H1 (cell line): ENCODE measurements at regions not wholly inside any gene's neighbourhood (a gene's known extent, or its start where the extent isn't known, plus 50 kb on each side); places are given as distances from the start of the nearest gene placed in this dataset.

Source experiments
- ASH2L ChIP-seq: fragments of 200-600, 300-600 bp; sonication (generic); IDR thresholded peaks from one replicate; pipeline ENCODE4 v1.7.1; 2017; ENCODE audit warnings: low read length
- BACH1 ChIP-seq: IDR thresholded peaks from 2 replicates; pipeline ENCODE4 v1.6.1; 2012; ENCODE audit warnings: low read length, improper control_type of control experiment
- CBX5 ChIP-seq: fragments of 300-800, 300-1000 bp; sonication (generic); IDR thresholded peaks from 2 replicates; pipeline ENCODE4 v1.7.1; 2016; ENCODE audit warnings: antibody characterized with exemption, low read length, low read depth
- CHD2 ChIP-seq: IDR thresholded peaks from 2 replicates; pipeline ENCODE4 v1.6.1; 2012; ENCODE audit warnings: low read length, improper control_type of control experiment
- CTBP2 ChIP-seq: IDR thresholded peaks from 2 replicates; pipeline ENCODE4 v1.7.0; 2011; ENCODE audit warnings: borderline replicate concordance, mild to moderate bottlenecking, moderate library complexity, mixed read lengths, low read length; ENCODE audit not compliant: insufficient read depth, insufficient read length
- EGR1 ChIP-seq: IDR thresholded peaks from 2 replicates; pipeline ENCODE4 v1.6.1; 2011; ENCODE audit warnings: low read depth, low read length, borderline replicate concordance
- EP300 ChIP-seq, 2 experiments: IDR thresholded peaks; 1 replicate in 1 of 2; 2 replicates in 1 of 2; pipeline ENCODE4 v1.6.1; 2011 to 2012; ENCODE audit warnings: low read depth in 2 of 2, low read length in 2 of 2, mild to moderate bottlenecking in 2 of 2, borderline replicate concordance in 1 of 2, inconsistent platforms in 1 of 2, moderate library complexity in 1 of 2
- FOSL1 ChIP-seq: IDR thresholded peaks from 2 replicates; pipeline ENCODE4 v1.6.1; 2011; ENCODE audit warnings: mild to moderate bottlenecking, low read depth, low read length, moderate library complexity; ENCODE audit not compliant: insufficient read depth
- GABPA ChIP-seq: IDR thresholded peaks from 2 replicates; pipeline ENCODE4 v1.6.1; 2011; ENCODE audit warnings: mild to moderate bottlenecking, low read length, moderate library complexity, borderline replicate concordance; ENCODE audit not compliant: insufficient read depth
- GTF2F1 ChIP-seq: IDR thresholded peaks from 2 replicates; pipeline ENCODE4 v1.6.1; 2012; ENCODE audit warnings: low read depth, low read length, improper control_type of control experiment, borderline replicate concordance
- JUN ChIP-seq: IDR thresholded peaks from 2 replicates; pipeline ENCODE4 v1.6.1; 2011; ENCODE audit warnings: low read depth, mild to moderate bottlenecking, improper control_type of control experiment, low read length
- KDM5A ChIP-seq: fragments of 200-600 bp; IDR thresholded peaks from 2 replicates; pipeline ENCODE4 v1.7.1; 2012; ENCODE audit warnings: mild to moderate bottlenecking, low read length, inconsistent platforms, mixed read lengths
- MAFK ChIP-seq: IDR thresholded peaks from 2 replicates; pipeline ENCODE4 v1.6.1; 2012; ENCODE audit warnings: low read depth, mild to moderate bottlenecking, improper control_type of control experiment, low read length
- PHF8 ChIP-seq: fragments of 200-600 bp; sonication (generic); conservative IDR thresholded peaks from 2 replicates; pipeline ENCODE4 v1.7.1; 2012; ENCODE audit warnings: low read depth, mild to moderate bottlenecking, inconsistent platforms, low read length, moderate library complexity
- RBBP5 ChIP-seq: IDR thresholded peaks from 2 replicates; pipeline ENCODE4 v1.7.1; 2012; ENCODE audit warnings: low read depth, mild to moderate bottlenecking, inconsistent platforms, low read length, moderate library complexity, borderline replicate concordance
- RFX5 ChIP-seq: IDR thresholded peaks from 2 replicates; pipeline ENCODE4 v1.6.1; 2011; ENCODE audit warnings: low read depth, low read length, improper control_type of control experiment, borderline replicate concordance
- SIRT6 ChIP-seq: IDR thresholded peaks from one replicate; pipeline ENCODE4 v1.7.1; 2012; ENCODE audit warnings: low read length, inconsistent platforms
- SP2 ChIP-seq: IDR thresholded peaks from 2 replicates; pipeline ENCODE4 v1.6.1; 2012; ENCODE audit warnings: mild to moderate bottlenecking, low read length, inconsistent platforms
- SRF ChIP-seq: IDR thresholded peaks from 2 replicates; pipeline ENCODE4 v1.6.1; 2011; ENCODE audit warnings: mild to moderate bottlenecking, low read depth, low read length, moderate library complexity
- TCF12 ChIP-seq: IDR thresholded peaks from 2 replicates; pipeline ENCODE4 v1.6.1; 2011; ENCODE audit warnings: low read depth, mild to moderate bottlenecking, low read length
- TEAD4 ChIP-seq: IDR thresholded peaks from 2 replicates; pipeline ENCODE4 v1.6.1; 2012; ENCODE audit warnings: low read depth, low read length, inconsistent platforms, mixed read lengths
- TF ChIP-seq, protein P1 (sequence below), 3 experiments: IDR thresholded peaks; 1 replicate in 2 of 3; 2 replicates in 1 of 3; pipeline versions ENCODE4 v1.5.1 to v1.6.1; 2011; ENCODE audit warnings: low read length in 3 of 3, mild to moderate bottlenecking in 3 of 3, inconsistent platforms in 2 of 3, low read depth in 1 of 3, moderate library complexity in 1 of 3; ENCODE audit not compliant: insufficient read depth in 1 of 3; ENCODE audit errors: control extremely low read depth in 1 of 3
- TF ChIP-seq, protein P2 (sequence below): IDR thresholded peaks from 2 replicates; pipeline ENCODE4 v1.6.1; 2011; ENCODE audit warnings: low read length, improper control_type of control experiment

DNA sequence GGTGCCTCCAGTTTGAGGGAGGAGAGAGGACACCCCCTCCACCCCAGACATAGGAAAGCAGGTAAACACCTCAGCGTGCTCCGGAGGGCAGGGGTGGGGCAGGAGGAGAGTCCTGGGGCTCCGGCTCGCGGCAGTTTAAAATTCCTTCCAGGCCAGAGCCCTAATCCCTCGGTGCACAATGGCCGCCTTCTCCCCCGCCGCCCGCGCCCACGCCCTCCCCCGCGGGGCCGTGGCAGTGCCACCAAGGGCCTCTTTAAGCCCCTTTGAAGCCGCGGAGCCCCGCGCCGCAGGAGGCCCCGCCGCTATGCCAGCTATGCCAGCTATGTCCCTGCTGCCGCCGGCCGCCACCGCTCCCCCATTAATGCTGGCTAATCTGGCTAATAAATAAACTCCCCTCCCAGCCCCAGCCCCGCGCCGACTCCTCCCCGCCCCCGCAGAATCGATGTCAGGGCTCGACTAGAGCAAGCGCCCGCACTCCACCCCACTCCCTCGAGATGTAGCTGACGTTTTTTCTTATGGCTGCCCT, 125.1 kb downstream of the MRPL14 start (continued):
- TF ChIP-seq EP300 (IDR thresholded peaks at IDR 0.05; ENCODE audit: borderline replicate concordance in 1 of 2, low read depth in 2 of 2, low read length in 2 of 2): peak in 1 of 2 experiments; percentile 64; a peak in 1 of 3 replicates
- no peak for TF ChIP-seq RBBP5
- no peak for TF ChIP-seq TCF12
- TF ChIP-seq CTBP2: no peak
- TF ChIP-seq, protein P1, sequence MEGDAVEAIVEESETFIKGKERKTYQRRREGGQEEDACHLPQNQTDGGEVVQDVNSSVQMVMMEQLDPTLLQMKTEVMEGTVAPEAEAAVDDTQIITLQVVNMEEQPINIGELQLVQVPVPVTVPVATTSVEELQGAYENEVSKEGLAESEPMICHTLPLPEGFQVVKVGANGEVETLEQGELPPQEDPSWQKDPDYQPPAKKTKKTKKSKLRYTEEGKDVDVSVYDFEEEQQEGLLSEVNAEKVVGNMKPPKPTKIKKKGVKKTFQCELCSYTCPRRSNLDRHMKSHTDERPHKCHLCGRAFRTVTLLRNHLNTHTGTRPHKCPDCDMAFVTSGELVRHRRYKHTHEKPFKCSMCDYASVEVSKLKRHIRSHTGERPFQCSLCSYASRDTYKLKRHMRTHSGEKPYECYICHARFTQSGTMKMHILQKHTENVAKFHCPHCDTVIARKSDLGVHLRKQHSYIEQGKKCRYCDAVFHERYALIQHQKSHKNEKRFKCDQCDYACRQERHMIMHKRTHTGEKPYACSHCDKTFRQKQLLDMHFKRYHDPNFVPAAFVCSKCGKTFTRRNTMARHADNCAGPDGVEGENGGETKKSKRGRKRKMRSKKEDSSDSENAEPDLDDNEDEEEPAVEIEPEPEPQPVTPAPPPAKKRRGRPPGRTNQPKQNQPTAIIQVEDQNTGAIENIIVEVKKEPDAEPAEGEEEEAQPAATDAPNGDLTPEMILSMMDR (IDR thresholded peaks at IDR 0.05; ENCODE audit: control extremely low read depth in 1 of 3, insufficient read depth in 1 of 3, low read depth in 1 of 3, low read length in 3 of 3): no peak
- no peak for TF ChIP-seq SRF
- no peak for TF ChIP-seq PHF8
- TF ChIP-seq GABPA: no peak
- TF ChIP-seq ASH2L: no peak
- no peak for TF ChIP-seq SP2
- TF ChIP-seq BACH1: peak; percentile 89
- no peak for TF ChIP-seq CBX5
- peak; percentile 79; the same call in 1 of the 2 replicates for TF ChIP-seq EGR1
- TF ChIP-seq MAFK: no peak
- no peak for TF ChIP-seq SIRT6
- TF ChIP-seq GTF2F1: no peak
- no peak for TF ChIP-seq JUN
- TF ChIP-seq TEAD4: peak; percentile 100
- no peak for TF ChIP-seq KDM5A
- no peak for TF ChIP-seq FOSL1
- TF ChIP-seq CHD2: no peak; the same call in 1 of the 2 replicates
- TF ChIP-seq, protein P2, sequence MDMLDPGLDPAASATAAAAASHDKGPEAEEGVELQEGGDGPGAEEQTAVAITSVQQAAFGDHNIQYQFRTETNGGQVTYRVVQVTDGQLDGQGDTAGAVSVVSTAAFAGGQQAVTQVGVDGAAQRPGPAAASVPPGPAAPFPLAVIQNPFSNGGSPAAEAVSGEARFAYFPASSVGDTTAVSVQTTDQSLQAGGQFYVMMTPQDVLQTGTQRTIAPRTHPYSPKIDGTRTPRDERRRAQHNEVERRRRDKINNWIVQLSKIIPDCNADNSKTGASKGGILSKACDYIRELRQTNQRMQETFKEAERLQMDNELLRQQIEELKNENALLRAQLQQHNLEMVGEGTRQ: no peak
- TF ChIP-seq RFX5: no peak
